ENCODE measurements at regions not wholly inside any gene's neighbourhood (a gene's known extent, or its start where the extent isn't known, plus 50 kb on each side); places are given as distances from the start of the nearest gene placed in this dataset.

GRCh38 chr2:21757805-21758430 lies 634.1 kb downstream of the TDRD15 start:
- TF ChIP-seq CTCF (IDR thresholded peaks at IDR 0.05) (no peak), EP300 (IDR thresholded peaks at IDR 0.05) (no peak)

All from ovary (tissue), 3 donors.